Fibroblast of the aortic adventitia (primary cell): ENCODE measurements at regions not wholly inside any gene's neighbourhood (a gene's known extent, or its start where the extent isn't known, plus 50 kb on each side); places are given as distances from the start of the nearest gene placed in this dataset.

Experiments
- DNase-seq: peaks from one replicate; pipeline ENCODE4 v3.0.0-alpha.2; 2010; ENCODE audit warnings: low read depth
- H3K4me3 ChIP-seq: 2 replicates; pipeline ENCODE4 v1.5.1; 2011; ENCODE audit warnings: low read depth, mild to moderate bottlenecking, control low read depth, low read length, moderate library complexity
- TF ChIP-seq, protein P1 (sequence below): IDR thresholded peaks from 2 replicates; pipeline ENCODE4 v1.5.1; 2011; ENCODE audit warnings: mild to moderate bottlenecking, low read length, control low read depth, inconsistent platforms; ENCODE audit not compliant: insufficient read depth

DNA sequence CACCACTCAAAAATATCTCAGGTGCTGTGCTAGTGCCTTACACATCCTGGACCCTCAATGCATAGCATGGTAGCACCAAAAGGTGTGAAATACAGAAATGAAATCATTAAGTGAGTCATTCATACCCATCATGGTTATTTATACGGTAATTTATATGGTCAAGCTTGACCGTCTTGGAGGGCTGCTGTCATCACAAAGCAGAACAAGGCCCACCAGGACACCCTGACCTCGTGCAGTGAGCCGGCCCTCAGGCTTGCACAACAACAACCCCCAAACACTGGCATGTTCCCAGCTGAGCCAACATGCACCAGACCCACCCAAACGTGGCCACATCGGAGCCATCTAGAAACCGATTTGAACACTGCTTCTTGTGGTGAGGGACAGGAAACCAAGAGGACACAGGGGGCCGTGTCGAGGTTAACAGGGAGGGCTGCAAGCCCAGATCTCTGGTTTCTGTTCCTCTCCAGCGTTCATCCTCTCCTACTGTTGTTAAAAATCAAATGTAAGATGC is 378.5 kb upstream of the ID2 start:
- H3K4me3 ChIP-seq = no peak overlapping the region
- TF ChIP-seq, protein P1, sequence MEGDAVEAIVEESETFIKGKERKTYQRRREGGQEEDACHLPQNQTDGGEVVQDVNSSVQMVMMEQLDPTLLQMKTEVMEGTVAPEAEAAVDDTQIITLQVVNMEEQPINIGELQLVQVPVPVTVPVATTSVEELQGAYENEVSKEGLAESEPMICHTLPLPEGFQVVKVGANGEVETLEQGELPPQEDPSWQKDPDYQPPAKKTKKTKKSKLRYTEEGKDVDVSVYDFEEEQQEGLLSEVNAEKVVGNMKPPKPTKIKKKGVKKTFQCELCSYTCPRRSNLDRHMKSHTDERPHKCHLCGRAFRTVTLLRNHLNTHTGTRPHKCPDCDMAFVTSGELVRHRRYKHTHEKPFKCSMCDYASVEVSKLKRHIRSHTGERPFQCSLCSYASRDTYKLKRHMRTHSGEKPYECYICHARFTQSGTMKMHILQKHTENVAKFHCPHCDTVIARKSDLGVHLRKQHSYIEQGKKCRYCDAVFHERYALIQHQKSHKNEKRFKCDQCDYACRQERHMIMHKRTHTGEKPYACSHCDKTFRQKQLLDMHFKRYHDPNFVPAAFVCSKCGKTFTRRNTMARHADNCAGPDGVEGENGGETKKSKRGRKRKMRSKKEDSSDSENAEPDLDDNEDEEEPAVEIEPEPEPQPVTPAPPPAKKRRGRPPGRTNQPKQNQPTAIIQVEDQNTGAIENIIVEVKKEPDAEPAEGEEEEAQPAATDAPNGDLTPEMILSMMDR = no peak
- no peak for DNase-seq

DNA sequence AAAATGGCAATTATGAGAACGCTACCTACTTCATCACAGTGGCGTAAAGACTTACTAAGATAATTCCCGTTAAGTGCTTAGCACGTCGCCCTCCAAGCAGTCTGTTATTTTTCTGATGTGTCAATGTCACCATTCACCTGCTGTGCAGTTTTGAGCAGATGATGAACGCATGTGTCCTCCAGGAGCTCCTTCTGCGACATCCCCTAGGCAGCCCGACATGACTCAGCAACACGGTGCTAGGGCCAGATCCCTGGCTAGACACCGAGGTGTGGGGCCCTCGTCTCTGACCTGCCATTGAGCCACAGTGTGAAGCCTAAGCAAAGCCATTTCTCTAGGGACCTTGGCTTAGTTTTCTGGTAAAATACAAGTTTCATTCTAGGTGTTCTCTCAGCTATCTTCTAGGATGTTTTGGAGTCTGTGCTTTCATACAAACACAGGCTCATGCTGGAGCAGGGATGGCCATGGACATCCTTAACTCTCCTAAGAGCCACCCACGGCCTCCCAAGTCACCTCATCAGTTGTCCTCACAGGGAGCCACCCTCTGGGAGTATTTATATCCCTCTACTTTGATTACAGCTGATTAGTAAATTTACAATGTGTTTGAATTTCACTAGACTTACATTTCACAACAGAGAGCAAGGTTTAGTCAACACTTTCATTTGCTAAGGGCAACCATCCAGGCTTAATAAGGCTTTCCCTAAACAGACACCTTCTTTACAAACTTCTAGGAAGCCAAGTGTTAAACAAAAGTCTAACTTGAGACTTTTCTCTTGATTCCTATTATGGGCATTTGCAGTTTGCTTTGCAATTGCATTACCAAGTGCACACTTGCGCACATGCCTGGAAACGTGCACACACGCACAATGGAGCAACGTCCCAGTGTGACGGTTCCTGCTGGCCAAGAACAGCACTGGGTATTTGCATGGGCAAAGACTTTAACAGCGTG is 376.8 kb upstream of the ID2 start:
- no peak for DNase-seq
- TF ChIP-seq, protein P1 = no peak
- no peak overlapping the region for H3K4me3 ChIP-seq

DNA sequence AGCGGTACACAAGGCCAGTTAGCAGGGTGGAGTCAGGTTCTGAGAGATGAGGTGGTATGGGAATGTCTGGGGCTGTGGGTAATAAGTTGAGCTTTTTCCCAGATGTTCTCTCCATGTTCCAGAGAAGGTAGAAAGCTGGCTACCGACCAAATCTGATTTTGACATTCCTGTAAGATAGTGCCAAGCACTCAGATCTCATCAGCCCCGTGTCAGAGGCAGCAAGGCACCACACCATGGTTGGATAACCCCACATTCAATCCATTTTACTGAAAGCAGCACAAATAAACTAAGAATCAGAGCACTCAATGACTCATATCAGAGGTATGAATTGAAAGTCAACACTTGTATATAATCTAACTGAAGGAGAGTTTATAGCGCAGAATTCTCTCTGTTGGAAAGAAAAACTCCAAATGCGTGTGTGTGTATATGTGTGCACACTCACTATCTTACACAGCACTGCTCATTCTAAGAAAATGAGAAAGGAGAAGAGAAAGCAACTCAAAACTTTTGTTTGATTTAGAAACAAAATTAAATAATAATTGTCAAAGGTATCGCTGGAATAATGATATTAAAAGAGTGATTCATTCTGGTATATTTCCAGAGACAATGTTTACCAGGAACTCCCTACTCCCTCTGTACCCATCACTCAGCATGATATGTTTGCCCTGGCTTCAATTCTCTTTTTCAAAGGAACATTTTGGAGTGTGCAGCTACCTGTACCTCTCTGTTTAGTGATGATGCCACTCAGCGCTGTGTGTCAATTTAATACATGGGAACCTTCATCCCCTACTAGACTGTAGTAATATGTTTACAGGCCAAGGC is 375.1 kb upstream of the ID2 start:
- DNase-seq = peak; percentile 43
- TF ChIP-seq, protein P1 = no peak

DNA sequence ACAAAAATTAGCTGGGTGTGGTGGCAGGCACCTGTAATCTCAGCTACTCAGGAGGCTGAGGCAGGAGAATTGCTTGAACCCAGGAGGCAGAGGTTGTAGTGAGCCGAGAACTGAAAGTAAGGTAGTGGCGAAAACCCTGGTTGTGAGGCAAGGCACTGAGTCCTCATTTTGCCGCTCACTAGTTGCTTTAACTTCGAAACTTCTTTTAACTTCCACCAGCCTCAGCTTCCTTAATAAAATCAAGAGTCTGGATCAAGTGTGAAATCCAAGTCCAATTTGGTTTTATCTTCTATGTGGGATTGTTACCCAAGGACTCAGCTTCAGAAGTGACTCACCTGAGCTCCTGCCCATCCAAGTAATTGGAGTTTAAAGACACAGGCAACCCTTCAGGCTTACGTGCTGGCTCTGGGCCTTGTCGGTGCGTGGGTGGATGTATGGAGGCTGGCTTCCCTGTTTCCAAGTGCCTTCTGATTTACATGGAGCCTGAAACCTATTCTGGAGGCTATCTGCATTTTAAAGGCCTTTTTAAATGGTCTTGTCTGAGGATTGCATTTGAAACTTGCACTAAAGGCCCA is 374.2 kb upstream of the ID2 start:
- no peak for DNase-seq
- TF ChIP-seq, protein P1 = no peak
- no peak overlapping the region for H3K4me3 ChIP-seq

More for the DNA sequence above, 375.1 kb upstream of the ID2 start:
- no peak overlapping the region for H3K4me3 ChIP-seq

DNA sequence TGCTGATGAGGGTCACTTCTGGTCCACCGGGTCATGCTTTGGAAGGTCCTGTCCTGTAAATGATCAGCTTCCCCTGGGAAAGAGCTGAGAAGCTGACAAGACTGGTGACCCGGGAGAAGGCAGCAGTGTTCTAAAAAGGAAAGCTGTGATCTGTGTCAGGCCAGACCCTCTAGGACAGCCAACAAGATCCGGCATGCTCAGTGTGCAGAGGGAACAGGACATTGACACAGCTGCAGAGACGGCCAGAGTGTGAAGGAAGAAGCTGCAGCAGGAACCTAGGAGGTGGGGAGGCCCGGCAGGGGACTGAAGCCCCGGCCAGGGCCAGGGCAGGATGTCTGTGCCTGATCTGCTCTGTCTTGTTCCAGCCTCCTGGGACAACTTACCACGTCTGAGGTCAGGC is 372.7 kb upstream of the ID2 start:
- TF ChIP-seq, protein P1 = no peak
- H3K4me3 ChIP-seq = no peak overlapping the region
- no peak for DNase-seq
